ENCODE measurements at regions not wholly inside any gene's neighbourhood (a gene's known extent, or its start where the extent isn't known, plus 50 kb on each side); places are given as distances from the start of the nearest gene placed in this dataset.

DNA sequence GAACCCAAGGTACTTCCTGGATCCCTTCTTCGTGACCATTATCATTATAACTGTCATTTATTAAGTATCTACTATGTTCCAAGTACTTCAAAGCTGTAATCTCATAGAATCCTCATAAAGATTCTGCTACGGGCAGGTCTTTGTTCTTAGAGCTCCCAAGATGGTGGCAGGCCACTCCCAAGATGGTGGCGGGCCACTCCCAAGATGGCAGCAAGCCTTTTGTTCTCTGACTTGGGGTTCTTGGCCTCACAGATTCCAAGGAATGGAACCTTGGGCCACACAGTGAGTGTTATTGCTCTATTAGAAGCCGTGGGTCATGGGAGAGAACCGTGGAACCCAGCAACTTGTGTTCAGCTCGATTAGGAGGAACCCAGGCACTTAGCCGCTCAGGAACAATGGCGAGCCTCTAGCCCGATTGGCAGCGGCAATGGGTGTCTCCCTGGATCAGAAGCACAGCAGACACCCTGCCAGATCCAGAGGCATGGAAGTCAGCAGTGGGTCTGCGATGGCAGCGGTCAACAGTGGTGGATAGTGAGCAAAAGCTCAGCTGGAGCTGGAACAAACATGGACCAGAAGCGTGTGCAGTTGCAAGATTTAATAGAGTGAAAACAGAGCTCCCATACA is 193.7 kb upstream of the BTG1 start:
- DNase-seq = no peak

DNA sequence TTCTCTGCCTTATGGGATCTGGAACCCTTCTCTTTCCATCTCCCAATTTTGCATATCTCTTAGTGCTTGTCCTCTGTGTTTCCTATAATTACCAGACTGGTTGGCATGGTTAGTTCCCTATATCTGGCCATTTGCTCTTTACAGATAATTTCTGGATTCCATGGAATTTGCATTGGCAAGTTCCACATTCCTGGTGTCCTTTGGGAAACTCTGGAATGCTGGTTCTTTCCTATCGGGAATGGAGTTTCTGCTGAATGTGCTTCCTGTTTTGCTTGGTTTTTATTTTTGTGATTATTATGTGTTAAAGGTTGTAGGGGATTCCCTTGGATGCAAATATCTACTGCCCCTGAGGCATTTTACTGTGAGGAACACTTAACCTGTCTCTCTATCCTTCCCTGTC is 193.0 kb upstream of the BTG1 start:
- no peak for DNase-seq

DNA sequence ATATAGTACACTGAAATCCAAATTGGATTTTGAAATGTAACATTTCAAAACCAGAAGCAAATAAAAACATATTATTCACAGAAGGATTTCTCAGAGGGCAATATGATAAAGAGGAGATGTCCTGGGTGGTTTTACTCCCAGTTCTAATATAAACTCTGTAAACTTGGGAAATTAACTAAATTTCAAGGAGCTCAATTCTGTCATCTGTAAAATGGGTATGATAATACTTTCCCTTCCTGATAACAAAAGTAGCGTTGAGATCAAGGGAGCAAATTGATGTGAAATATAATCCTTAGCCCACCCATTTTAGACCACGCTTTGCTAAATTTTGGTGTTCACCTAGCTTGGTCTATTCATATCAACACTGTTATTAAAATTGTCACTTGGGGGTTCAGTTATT is 192.5 kb upstream of the BTG1 start:
- DNase-seq = no peak

DNA sequence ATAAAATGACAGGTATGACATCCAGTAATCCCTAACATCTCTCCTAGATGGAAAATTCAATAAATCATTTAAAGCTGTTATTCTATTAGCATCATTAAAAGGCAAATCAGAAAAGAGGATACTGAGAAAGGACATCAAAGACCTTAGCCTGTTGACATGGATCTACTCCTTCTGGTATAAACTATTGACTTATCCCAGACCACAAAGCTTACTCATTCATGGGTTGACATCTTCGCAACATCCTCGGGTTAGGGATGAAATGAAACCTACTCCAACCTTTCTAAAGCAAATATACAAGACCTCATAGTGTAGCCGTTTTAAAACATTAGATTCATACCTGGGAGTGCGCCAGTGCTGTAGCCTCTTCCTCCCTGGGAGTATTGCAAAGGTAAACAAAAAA is 191.5 kb upstream of the BTG1 start:
- DNase-seq = no peak

DNA sequence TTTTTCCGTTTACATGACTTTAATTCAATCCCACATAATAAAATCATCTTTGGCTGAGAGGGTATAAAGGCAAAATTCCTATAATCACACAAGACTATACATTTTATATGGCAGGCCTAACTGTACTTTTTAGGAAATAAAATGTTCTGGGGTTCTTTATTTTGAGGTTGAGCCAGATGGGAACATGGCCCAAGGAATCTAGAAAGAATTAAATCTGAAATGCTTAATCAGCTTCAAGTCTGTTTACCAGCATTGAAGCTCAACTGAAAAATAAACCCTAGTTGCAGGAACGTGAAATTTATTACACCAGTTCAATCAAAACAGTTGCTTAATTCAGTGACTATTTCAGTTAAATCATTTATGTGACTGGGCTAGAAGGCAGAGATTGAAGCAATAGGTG is 191.0 kb upstream of the BTG1 start:
- no peak for DNase-seq

DNA sequence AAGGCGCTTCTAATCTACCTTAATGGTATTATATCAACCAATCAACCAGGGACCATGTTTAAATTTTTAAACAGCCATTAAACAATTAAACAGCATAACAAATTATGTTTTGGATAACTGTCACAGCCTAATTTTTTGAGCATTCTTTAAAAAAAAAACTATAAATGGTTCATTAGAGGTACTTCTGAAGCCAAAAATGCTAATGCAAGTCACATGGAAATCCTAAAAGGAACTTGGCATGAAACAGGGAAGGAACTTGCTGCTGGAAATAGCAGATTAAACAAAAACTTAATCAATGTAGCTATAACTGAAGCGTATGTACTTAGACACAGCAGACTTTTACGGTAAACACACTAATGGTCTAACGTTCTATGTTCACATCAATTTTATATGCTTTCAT is 190.2 kb upstream of the BTG1 start:
- no peak for DNase-seq

DNA sequence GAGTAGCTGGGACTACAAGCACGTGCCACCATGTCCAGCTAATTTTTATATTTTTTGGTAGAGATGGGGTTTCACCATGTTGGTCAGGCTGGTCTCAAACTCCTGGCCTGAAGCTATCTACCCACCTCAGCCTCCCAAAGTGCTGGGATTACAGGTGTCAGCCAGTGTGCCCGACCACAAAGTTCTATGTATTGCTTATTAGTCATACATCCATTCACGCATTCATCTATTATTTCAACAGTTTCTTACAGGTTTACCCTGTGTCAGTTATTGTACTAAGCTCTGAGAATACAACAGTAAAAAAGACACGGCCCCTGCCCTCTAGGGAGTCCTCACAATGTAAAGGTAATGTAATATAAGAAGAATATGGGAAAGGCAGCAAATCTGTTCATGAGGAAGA is 188.9 kb upstream of the BTG1 start:
- DNase-seq = no peak

DNA sequence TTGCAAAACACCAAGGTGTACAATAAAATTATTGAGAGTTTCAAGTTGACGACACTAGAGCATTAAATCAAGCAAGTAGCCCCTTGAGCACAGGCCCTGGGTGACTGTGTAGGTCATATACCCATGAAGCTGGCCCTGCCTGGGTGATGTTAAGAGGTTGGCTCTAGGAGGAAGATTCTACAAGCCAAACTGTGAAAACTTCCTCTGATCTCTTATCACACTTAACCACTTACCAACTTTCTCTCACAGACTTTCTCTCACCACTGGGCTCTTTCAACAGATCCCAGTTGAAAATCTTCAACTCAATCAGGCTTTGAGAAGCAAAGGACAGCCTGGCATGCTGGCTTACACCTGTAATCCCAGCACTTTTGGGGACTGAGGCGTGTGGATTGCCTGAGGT is 186.9 kb upstream of the BTG1 start:
- no peak for DNase-seq

DNA sequence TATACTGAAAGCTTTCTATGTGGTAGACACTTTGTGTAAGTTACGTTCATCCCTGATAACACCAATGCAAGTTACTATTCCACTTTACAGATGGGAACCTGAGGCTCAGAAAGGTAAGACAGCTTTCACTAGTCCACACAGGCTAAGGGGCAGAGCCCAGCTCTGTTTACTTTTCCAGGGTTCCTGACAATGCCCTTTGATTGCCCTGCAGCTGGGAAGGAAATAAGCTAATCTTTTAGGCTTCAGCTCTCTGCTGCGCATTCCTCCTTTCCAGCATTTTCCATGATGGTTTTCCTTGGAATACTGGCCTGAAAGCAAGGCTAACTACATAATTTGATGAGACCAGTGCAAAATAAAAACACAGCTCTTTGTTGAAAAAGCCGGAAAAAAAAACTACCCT is 185.7 kb upstream of the BTG1 start:
- no peak for DNase-seq

DNA sequence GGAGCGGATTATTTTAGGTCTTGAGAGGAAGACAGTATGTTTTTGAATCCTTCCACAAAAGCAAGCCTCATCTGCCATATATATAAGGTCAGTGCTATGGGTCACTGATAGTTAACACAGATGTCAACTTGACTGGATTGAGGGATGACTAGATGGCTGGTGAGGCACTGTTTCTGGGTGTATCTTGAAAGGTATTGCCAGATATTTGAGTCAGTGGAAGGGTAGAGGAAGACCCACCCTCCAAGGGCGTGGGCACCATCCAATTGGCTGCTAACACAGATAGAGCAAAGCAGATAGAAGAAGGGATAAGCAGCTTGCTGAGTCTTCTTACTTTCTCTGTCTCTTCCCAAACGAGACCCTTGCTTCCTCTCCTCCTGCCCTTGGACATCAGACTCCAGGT is 185.0 kb upstream of the BTG1 start:
- no peak for DNase-seq

DNA sequence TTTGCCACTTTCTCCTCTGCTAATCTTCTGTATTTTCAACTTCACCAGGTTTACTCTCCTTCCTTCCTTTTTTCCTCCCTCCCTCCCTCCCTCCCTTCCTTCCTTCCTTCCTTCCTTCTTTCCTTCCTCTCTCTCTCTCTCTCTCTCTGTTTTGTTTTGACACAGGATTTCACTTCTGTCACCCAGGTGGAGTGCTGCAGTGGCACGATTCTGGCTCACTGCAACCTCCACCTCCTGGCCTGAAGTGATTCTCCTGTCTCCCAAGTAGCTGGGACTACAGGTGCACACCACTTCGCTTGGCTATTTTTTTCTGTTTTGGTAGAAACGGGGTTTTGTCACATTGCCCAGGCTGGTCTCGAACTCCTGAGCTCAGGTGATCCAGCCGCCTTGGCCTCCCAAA is 181.2 kb upstream of the BTG1 start:
- no peak for DNase-seq

DNA sequence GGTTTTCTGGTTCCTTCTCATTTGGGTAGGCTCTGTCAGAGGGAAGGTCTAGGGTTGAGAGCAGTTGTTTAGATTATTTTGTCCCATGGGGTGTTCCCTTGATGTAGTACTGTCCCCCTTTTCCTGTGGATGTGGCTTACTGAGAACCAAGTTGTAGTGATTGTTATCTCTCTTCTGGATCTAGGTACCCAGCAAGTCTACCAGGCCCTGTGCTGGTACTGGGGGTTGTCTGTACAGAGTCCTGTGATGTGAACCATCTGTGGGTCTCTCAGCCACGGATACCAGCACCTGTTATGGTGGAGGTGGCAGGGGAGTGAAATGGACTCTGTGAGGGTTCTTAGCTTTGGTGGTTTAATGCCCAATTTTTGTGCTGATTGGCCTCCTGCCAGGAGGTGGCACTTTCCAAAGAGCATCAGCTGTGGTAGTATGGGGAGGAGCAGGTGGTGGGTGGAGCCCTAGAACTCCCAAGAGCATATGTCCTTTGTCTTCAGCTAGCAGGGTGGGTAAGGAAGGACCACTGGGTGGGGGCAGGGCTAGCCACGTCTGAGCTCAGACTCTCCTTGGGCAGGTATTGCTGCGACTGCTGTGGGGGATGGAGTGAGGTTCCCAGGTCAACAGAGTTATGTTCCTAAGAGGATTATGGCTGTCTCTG is 179.3 kb upstream of the BTG1 start:
- no peak for DNase-seq

DNA sequence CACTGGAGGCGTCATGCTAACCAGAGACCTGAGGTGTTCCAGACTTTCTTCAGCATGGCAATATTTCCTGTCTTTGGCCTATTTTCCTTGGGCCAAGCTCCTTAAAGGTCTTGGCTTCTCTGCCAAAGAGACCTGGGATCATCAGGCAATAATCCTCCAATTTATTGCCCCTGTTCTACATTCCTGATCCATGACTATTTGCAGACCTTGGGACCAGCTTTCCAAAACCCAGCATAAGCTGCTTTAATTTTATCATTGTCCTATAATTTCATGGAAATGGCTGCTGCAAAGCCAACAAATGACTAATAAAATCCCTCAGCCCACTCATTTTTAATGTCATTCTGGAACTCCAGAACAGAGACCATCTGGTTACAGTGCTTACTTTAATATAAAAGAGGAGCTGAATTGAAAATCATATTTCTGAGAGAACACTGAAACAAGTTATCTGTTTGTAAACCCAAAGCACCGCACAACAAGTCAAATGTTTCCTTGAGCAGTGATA is 166.9 kb upstream of the BTG1 start:
- no peak for DNase-seq

DNA sequence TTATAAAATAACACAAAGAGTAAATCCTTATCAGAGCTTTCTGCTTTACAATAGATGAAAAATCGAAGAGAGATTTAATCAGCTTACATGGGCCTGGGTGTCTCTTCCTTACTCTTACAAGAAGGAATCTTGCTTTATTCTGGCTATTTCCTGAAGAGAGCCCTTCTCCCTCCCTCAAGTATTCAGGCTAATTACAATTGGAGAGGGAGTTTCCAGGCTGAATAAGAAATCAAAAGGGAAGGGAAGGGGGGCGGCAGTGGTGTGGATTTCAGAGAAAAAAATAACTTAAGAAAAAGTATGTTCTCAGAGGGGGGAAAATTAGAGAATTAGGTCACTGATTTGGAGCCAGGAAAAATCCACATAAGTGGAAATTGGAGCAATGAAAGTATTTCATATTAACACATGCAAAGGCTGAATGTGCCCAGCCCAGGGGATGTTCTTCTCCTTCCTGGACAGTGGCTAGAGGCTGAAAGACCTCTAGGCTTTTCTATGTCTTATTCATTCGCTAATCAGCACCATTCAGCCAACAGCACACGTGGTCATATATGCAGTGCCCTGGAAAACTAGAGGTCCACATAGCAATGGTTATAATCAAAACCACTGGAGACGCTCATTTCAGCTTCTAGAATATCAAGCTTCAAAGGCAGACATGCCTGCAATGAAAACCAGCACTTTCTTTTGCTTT is 158.9 kb upstream of the BTG1 start:
- no peak for DNase-seq

DNA sequence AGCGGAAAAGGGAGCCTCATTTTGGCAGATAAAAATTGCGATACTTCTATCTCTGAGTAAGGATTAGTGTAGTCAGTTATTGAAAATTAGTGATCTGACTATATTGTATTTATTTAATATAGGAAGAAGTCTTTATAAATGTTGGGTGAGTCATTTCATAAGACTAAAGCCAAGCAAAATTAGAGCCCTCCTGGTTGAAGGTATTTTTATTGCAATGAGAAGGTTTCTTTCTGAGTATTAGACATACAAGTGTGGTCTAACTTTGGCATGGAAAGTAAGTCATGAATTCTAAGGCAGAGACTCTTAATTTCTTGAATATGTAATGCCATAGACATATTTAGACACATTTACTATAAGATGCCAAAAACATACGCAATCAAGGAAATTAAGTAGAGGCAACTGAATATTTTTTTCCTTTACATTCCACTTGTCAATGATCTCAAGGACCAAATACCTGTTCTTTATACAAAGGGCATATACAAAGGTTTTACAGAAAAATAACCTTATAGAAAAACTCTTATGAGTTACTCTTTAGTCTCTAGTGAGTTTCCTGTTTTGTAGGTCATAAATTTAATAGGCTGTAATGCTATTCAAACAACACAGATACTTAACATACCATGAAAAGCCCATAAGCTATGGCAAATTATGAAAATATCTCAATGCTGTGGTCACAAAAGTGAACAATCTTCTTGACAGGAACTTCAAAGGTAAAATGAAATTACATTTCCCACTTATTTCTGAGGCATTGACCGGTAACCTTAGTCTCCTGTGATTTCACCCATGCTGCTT is 156.6 kb upstream of the BTG1 start:
- no peak for DNase-seq

DNA sequence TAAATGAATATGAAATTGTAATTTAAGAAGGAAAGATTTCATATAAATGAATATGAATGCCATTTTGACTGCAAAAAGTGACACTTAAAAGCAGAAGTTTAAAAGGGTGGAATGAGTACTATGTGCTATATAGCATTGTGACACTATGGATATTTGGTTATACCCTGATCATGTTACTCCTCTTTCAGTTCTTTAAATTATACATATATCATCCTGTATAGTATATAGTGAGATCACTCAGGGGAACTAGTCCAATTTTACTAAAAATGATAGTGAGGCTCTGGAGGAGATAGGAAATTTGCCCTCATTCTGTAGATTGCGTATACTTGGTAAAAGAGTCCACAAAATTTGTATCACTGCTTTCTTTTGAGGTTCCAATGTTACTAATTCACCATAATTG is 155.7 kb upstream of the BTG1 start:
- no peak for DNase-seq

DNA sequence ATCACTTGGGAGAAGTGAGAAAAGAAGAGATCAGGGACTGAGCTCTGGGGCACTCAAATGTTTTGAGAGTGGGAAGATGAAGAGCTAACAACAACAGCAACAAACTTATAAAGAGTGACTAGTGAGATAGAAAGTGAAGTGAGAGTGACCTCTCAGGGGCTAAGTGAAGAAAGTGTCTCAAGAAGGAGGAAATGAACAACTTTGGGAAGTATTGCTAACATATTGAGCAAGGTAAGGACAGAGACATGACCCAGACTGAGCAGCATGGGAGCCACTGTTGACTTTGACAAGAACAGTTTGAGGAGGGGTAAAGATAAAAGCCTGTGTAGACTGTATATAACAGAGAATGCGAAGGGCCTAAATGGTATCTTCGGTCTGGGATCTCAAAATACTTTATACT is 155.1 kb upstream of the BTG1 start:
- no peak for DNase-seq

DNA sequence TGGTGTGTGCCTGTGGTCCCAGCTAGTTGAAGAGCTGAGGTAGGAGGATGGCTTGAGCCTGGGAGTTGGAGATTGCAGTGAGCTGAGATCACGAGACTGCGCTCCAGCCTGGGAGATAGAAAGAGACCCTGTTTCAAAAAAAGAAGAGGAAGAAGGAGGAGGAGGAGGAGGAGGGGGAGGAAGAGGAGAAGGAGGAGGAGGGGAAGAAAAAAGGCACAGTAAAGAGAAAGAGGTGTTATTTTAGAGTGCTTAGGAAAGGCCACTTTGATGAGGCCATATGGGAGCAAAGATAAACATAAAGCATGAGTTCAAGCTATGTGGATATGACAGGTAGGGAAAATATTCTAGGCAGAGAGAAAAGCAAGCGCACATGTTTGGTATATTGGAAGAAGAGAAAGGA is 154.1 kb upstream of the BTG1 start:
- DNase-seq = no peak

DNA sequence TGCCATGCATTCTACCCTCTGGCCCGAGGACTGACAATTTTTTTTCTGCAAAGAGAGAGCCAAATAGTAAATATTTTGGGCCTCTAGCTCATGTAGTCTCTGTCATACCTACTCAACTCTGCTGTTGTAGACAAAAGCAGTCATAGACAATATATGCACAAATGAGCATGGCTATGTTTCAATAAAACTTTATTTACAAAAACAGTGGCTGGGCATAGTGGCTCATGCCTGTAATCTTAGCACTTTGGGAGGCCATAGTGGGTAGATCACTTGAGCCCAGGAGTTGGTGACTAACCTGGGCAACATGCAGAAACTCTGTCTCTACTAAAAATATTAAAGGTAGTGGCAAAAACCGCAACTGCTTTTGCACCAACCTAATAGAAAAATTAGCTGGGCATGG is 153.7 kb upstream of the BTG1 start:
- DNase-seq = no peak

DNA sequence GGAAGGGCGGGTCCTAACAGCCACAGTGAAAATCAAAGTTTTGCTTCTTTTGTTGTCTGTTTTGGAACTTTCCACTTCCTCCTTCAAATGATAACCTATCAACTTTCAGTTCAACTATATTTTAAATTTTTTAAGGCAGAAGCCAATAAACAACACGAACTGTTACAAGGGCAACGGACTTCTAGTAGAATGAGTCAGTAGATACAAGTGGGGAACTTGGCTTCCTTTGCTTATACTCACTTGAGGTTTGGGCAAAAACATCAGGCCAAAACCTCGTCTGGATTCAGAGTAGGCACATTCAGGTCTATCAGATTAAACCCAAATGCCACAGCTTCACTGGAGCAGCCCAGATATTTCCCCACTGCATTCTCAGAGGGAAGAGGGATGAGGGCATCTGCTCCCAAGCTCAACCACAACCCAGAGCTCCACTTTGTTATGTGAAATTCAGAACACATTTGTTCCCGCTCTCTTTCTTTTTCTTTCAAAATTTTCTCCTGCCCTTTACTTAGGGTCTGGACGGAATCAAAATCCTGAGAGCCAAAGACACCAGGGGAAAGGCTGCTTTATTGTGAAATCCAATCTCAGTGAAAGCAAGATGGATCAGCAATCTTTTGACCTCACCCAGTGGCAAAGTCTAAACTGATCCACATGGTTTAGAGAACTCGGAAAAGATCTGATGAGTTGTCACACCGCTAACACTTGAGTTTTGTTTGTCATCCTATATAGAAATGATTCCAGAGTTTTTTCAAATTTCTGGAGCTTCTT is 152.5 kb upstream of the BTG1 start:
- peak; percentile 37 for DNase-seq

DNA sequence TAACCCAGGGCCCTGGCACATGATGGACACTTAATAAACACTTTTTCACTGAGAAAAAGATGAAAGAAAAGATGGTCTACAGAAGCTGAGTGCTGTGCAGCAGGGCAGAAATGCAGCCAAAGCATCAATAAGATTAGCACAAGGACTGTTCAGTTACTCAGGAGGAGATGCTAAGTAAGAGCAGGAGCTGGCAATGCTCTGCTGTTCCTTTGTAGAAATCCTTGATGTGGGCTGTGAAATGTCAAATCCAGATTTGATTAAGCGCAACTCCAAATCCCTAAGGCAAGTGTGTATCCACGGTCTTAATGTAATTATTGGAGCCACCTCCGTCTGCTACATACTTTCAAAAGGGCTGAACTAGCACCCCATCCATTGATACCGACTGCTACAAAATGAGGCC is 151.8 kb upstream of the BTG1 start:
- no peak for DNase-seq

DNA sequence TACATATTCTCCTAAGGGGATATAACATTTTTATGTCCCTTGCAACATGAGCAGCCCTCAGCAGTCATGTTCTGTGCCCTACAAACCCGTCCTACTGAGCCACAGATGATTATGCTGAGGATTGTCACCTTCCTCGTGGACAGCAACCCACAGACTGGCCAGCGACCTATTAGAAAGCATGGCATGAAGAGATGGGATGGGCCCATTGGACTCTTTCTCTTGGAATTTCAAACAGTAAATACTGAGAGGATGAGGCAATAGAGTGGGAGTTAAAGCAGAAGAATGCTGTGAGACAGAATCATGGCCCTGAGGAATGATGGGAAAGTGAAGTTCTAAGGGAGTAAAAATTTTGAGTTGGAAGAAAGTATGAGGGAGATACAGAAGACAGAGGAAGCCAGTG is 149.9 kb upstream of the BTG1 start:
- no peak for DNase-seq

Data from activated CD4-positive, alpha-beta T cell treated with anti-CD3 and anti-CD28 coated beads, Interleukin-10, Interleukin-2, amounts not matched to agents 100 ng/mL and 50 ng/mL, durations not matched to agents 16 hours and 8 hours (primary cell).